Transverse colon (tissue), 4 donors: ENCODE measurements at regions not wholly inside any gene's neighbourhood (a gene's known extent, or its start where the extent isn't known, plus 50 kb on each side); places are given as distances from the start of the nearest gene placed in this dataset.

Experiments
- DNase-seq: peaks from one replicate; pipeline ENCODE4 v3.0.0-alpha.2; 2019
- H3K27ac ChIP-seq, 4 donors: fragments of 200-600 bp; sonication (generic); 2 replicates each; pipeline ENCODE4 v1.5.1; 2016 to 2018; ENCODE audit warnings: inconsistent platforms in 4 of 4
- H3K27me3 ChIP-seq: fragments of 200-600 bp; sonication (generic); 2 replicates; pipeline ENCODE4 v1.5.1; 2017; ENCODE audit warnings: inconsistent platforms
- H3K36me3 ChIP-seq, 4 donors: fragments of 200-600 bp; sonication (generic); 2 replicates each; pipeline ENCODE4 v1.5.1; 2017 to 2019; ENCODE audit warnings: inconsistent platforms in 4 of 4
- H3K4me1 ChIP-seq, 4 donors: fragments of 200-600 bp; sonication (generic); 2 replicates each; pipeline ENCODE4 v1.5.1; 2017 to 2020; ENCODE audit warnings: inconsistent platforms in 4 of 4
- H3K4me3 ChIP-seq, 4 donors: fragments of 200-600 bp; sonication (generic); 1 replicate in 1 of 4; 2 replicates in 3 of 4; pipeline versions ENCODE4 v1.5.1 to v1.6.1; 2017 to 2019; ENCODE audit warnings: inconsistent platforms in 4 of 4
- H3K9me3 ChIP-seq, 2 donors: fragments of 200-600 bp; sonication (generic); 2 replicates each; pipeline ENCODE4 v1.5.1; 2017 to 2019; ENCODE audit warnings: inconsistent platforms in 2 of 2
- EP300 ChIP-seq: sonication (generic); formaldehyde crosslinking; IDR thresholded peaks from one replicate; pipeline ENCODE4 v1.6.1; 2017; ENCODE audit warnings: antibody characterized with exemption, low read depth
- POLR2A ChIP-seq: fragments of 450-650 bp; IDR thresholded peaks from one replicate; pipeline ENCODE4 v1.6.1; 2016; ENCODE audit warnings: antibody characterized with exemption, mild to moderate bottlenecking, moderate library complexity
- POLR2AphosphoS5 ChIP-seq, 3 donors: sonication (generic); formaldehyde crosslinking; IDR thresholded peaks; one replicate each; pipeline ENCODE4 v1.6.1; 2016; ENCODE audit warnings: antibody characterized with exemption in 3 of 3
- WGBS, 2 donors: methylation state at CpG; one replicate each; pipeline ENCODE4 v1.1.5; 2018; ENCODE audit warnings: low coverage in 1 of 2; 5-methylcytosine and 5-hydroxymethylcytosine counted together
- in situ Hi-C, 4 donors: fragments of 200-750 bp; cut with MboI; loops; one replicate each; pipeline versions ENCODE4 v1.15.0 to v1.15.1; 2017; ENCODE audit warnings: low sequenced_read_pairs in 3 of 4, low pct_ligation_motif_present in 1 of 4, low pct_unique_long_range_greater_than_20kb in 1 of 4
- intact Hi-C: fragments of 100-400 bp; cut with DNase I; formaldehyde crosslinking; loops from one replicate; pipeline ENCODE4 v1.15.1; 2023; ENCODE audit warnings: low total_unique reads
- TF ChIP-seq, protein P1 (sequence below), 5 experiments: fragments of 200-600 bp in 3 of 5; fragments of 450-650 bp in 2 of 5; sonication (generic) in 3 of 5; IDR thresholded peaks; 1 replicate in 2 of 5; 2 replicates in 3 of 5; pipeline ENCODE4 v1.5.1; 2016 to 2017; ENCODE audit warnings: antibody characterized with exemption in 5 of 5, inconsistent platforms in 3 of 5, mild to moderate bottlenecking in 2 of 5, moderate library complexity in 1 of 5

- Histone ChIP-seq H3K27me3 (no peaks in the 10 kb centered on the region), H3K36me3 (no peaks in the 10 kb centered on the region), H3K4me1 (no peaks in the 10 kb centered on the region), H3K27ac (no peak overlapping the region), H3K4me3 (no peak overlapping the region), H3K9me3 (no peaks in the 10 kb centered on the region)
- TF ChIP-seq, protein P1, sequence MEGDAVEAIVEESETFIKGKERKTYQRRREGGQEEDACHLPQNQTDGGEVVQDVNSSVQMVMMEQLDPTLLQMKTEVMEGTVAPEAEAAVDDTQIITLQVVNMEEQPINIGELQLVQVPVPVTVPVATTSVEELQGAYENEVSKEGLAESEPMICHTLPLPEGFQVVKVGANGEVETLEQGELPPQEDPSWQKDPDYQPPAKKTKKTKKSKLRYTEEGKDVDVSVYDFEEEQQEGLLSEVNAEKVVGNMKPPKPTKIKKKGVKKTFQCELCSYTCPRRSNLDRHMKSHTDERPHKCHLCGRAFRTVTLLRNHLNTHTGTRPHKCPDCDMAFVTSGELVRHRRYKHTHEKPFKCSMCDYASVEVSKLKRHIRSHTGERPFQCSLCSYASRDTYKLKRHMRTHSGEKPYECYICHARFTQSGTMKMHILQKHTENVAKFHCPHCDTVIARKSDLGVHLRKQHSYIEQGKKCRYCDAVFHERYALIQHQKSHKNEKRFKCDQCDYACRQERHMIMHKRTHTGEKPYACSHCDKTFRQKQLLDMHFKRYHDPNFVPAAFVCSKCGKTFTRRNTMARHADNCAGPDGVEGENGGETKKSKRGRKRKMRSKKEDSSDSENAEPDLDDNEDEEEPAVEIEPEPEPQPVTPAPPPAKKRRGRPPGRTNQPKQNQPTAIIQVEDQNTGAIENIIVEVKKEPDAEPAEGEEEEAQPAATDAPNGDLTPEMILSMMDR (IDR thresholded peaks at IDR 0.05) = no peak
- TF ChIP-seq POLR2A (no peak), POLR2AphosphoS5 (IDR thresholded peaks at IDR 0.05) (no peak), EP300 (no peak)
- DNase-seq = no peak
- in situ Hi-C loops (no loop called here), intact Hi-C loops (no loop called here)
These were observed 103.7 kb upstream of the LGR5 start for GRCh38 chr12:71335963-71336257.

DNA sequence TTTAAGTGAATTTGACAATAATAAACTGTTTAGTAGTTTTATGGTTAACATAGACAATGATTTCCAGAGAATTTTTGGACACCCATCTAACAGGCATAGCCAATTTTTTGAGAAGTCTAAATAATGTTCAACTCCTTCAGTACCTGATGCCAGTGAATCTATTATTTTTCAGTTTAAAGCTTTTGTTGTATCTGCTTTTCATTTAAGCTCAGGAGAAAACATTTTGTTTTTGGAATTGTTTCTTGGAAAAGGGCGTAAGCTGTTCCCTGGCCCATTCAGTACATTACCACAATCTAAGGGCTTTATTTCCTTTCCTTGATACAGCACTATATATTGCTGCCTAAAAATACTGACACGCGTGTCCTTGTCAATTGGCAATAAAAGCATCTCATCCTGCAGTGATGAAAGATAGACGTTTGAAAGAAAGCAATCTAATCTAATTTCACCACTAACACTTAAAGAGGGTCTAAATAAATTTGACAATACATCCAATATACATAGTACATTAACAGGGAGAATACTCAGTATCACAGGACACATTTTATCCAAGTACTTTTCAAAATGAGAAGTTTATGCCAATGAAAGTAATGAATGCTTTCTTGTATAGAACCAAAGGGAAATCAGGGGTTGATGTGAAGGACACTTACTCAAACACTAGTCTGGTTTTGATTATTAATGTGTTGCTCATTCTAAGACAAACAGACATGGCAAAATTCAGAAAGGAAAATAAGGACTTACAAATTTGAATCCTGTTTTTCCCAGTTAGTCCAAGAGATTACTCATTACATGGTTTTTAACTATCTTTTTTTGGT, 104.2 kb upstream of the LGR5 start:
- WGBS, 2 donors = 86 to 89% methylated on average over 4 of the region's 4 CpGs
- Histone ChIP-seq H3K4me3 (no peak overlapping the region), H3K27ac (no peak overlapping the region), H3K27me3 (no peaks in the 10 kb centered on the region), H3K4me1 (no peaks in the 10 kb centered on the region), H3K36me3 (no peaks in the 10 kb centered on the region), H3K9me3 (no peaks in the 10 kb centered on the region)
- intact Hi-C loops (no loop called here), in situ Hi-C loops (no loop called here)
- TF ChIP-seq POLR2AphosphoS5 (IDR thresholded peaks at IDR 0.05) (no peak), POLR2A (no peak), EP300 (no peak)
- TF ChIP-seq, protein P1 (IDR thresholded peaks at IDR 0.05) = no peak
- DNase-seq = no peak

DNA sequence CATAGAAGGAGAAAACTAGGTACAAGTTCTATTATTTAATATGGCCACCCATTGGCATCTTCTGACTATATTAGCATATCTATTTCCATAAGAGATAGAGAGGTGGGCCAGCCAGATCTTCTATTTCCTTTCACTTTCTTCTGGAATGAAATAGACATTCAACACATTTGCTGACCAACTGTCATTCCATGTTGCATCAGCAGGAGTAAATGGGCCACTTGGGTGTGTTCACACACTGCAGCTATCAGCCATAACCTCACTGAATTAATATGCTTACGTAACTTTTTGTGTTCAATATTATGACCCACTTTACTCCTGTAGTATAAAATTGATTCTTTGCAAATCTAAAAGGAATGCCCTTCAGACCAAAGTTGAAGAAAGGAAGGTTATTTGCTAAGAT, 106.2 kb upstream of the LGR5 start:
- no peaks in the 10 kb centered on the region for H3K4me1 ChIP-seq
- intact Hi-C loops (no loop called here), in situ Hi-C loops (no loop called here)
- DNase-seq = no peak
- no peaks in the 10 kb centered on the region for H3K27me3 ChIP-seq
- H3K36me3 ChIP-seq = no peaks in the 10 kb centered on the region
- WGBS, 2 donors = 87 to 89% methylated on average over 1 of the region's 1 CpG
- no peak overlapping the region for H3K27ac ChIP-seq
- no peak overlapping the region for H3K4me3 ChIP-seq
- H3K9me3 ChIP-seq = no peaks in the 10 kb centered on the region
- TF ChIP-seq POLR2A (no peak), EP300 (no peak), POLR2AphosphoS5 (IDR thresholded peaks at IDR 0.05) (no peak)
- TF ChIP-seq, protein P1 (IDR thresholded peaks at IDR 0.05) = no peak

DNA sequence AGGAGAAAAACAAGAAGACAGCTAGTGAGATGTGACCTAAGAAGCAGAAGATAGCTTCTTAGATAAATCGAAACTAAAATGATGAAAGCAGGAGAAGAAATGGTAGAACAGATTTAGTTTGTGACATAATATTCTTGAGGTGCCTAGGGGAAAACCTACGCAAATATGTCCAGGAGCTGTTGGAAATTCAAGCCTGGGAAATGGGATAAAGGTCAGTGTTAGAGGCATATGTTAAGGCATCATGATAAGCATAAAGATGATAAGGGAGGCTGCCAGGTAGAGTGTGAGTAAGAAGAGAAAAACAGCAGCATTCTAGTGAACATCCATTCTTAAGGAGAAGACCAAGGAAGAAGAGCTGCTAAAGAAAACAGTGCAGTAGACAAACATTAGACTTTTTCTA, 109.6 kb upstream of the LGR5 start:
- no peak overlapping the region for H3K4me3 ChIP-seq
- 82 to 87% methylated on average over 2 of the region's 2 CpGs for WGBS, 2 donors
- H3K27me3 ChIP-seq = no peaks in the 10 kb centered on the region
- in situ Hi-C loops (no loop called here), intact Hi-C loops (loop anchor here (5.0 kb wide), 1 partner anchor 1403 kb away; no protein-coding TSS in a partner anchor)
- H3K9me3 ChIP-seq = no peaks in the 10 kb centered on the region
- H3K4me1 ChIP-seq = no peaks in the 10 kb centered on the region
- H3K36me3 ChIP-seq = no peaks in the 10 kb centered on the region
- H3K27ac ChIP-seq = no peak overlapping the region
- TF ChIP-seq, protein P1 (IDR thresholded peaks at IDR 0.05) = no peak
- no peak for TF ChIP-seq POLR2AphosphoS5 (IDR thresholded peaks at IDR 0.05)
- no peak for TF ChIP-seq EP300
- TF ChIP-seq POLR2A = no peak
- DNase-seq = no peak
